Smooth muscle cell of the brain vasculature (primary cell): ENCODE measurements at regions not wholly inside any gene's neighbourhood (a gene's known extent, or its start where the extent isn't known, plus 50 kb on each side); places are given as distances from the start of the nearest gene placed in this dataset.

Source experiments
- DNase-seq: peaks from one replicate; pipeline ENCODE4 v3.0.0-alpha.2; 2012; ENCODE audit warnings: low read depth, low spot score

DNA sequence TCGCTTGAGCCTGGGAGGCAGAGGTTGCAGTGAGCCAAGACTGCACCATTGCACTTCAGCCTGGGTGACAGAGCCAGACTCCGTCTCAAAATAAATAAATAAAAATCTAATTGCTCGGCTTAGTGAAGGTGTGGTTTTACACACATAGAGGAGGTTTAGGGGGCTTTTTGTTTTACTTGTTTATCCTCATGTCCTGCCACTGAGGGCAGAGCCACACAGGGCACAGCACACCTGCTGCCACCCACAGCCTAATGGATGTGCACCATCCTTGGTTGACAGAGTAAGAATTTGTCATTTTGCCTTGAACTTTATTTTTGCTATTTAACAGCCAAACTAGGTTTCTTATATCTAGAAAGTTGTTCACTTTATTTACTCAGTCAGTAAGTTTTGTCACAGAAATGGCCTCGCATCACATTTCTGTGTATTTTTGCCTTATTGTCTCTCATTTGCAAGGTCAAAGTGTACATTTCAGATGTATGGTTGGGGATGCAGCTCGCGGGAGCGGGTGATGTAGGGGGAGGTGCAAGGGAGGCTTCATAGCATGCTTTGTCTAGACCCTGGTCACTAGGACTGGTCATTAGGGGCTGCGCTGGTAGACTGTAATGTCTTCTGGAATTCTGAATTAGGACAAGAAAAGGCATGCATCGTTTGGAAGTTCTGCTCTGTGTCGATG, 67.8 kb upstream of the NAA20 start:
- DNase-seq, result no peak

DNA sequence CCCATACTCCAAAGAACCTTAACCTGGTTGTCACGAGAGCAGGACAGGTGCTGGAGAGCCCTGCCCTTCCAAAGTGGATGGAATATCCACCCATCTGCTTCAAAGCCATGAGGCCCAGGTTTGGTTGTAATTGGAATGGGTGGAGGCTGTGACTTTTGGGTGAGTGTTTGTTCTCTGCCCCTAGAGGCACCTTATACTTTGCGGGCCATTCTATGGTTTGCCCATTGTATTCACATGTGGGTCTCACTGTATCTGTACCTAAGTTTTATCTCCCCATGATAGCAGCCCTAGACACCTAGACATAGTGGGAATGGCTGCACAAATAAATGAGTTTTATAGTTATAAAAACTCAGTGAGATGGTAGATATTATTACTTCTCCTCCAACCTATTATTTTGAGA, 67.1 kb upstream of the NAA20 start:
- no peak for DNase-seq

DNA sequence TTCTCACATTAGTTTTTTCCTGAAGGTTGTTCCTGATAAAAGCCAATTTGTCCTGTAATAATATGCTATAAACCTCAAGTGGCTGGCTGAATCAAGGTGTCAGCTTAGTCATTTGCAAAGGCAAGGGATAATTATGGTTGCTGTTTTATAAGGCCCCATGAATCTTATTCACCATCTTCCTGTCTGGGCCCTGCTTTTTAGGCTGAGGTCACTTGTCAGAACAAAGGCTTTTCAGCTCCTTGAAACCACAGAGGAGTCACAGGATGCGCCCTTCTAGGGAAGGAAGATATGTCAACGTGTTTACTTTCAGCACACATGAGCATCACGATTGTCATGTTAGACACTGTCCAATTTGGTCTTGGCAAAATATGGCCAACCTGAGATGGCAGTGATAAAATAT, 64.8 kb upstream of the NAA20 start:
- no peak for DNase-seq

DNA sequence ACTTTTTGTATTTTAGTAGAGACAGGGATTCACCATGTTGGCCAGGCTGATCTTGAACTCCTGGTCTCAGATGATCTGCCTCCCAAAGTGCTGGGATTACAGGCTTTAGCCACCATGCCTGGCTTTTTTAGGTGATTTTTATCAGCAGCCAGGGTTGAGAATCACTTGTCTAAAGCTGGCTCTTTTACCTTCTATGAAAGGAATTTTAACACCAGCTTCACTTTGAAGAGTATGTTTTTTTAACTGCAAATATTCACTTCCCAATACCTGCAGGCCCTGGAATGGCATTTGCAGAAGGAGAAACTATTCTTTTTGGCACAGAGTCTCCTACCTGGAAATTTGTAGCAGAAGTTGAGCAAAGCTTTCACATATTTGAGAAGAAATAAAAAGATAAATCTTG, 63.6 kb upstream of the NAA20 start:
- no peak for DNase-seq

- DNase-seq, result no peak
Measured at GRCh38 chr20:19956976-19957375, 60.2 kb upstream of the NAA20 start.

DNA sequence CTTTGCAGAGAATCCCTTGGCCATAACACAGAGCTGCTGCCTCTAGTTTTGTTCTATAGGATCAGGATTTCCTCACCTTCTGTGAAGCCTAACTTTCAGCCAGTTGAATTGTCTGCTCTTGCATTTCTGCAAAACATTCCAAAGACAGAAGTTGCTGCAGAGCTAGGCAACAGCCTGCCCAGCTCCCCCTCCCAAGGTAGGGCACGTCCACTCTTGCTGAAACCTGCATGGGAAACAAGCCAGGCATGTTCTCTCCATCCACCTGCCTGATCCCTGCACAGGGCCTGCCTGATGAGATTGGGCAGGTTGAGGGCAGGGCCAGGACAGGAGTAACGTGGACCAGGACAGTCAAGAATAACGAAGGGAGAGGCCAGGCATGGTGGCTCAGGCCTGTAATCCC, 58.9 kb upstream of the NAA20 start:
- no peak for DNase-seq

DNA sequence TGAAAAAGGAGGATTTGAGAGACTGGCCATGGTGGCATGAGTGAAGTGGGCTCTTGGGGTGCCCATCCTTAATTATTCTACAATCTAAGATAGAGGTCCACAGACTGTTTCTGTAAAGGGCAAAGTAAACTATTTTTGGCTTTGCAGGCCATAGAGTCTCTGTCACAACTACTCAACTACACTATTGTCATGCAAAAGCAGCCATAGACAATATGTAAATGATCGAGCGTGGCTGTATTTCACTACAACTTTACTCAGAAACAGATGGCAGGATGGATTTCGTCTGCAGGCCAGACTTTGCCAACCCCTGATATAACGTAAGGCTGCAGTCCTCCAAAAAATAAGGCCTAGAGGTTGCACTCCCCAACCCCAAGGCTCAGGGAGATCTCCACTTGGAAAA, 58.2 kb upstream of the NAA20 start:
- no peak for DNase-seq

DNA sequence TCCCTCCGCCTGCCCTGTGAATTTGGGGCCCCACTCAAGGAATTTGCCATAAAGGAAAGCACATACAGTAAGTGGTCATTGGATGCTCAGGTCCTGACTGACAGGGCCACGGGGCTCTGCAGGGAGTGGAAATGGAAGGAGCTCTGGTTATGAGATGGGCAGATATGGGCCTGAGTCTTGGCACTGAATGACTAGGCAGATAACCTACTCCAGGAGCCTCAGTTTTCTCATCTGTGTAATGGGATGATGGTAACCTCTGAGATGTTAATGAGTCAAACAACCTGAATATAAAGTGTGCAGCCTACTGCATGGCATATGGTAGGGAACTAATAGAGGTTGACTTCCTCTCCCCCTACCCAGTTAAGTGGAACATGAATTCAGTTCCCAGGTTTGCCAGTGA, 56.4 kb upstream of the NAA20 start:
- DNase-seq, result no peak

DNA sequence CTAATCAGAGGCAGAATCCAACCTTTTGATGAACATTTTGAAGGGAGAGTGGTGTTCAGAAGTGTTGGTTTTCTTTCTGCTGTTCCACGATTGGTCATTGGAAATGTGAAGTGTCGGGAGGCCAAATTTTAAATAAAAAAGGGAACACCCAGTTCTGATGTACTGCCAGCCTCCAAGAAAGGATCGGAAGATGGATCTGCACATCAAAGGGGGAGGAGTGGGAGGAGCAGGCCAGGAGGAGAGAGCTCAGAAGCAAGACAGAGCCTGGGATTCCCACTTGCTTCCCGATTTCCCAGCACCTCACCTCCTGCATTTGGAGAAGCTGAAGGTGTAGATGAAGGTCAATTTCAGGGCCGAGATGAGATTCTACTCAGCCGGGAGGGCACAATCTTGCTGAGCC, 55.9 kb upstream of the NAA20 start:
- no peak for DNase-seq

DNA sequence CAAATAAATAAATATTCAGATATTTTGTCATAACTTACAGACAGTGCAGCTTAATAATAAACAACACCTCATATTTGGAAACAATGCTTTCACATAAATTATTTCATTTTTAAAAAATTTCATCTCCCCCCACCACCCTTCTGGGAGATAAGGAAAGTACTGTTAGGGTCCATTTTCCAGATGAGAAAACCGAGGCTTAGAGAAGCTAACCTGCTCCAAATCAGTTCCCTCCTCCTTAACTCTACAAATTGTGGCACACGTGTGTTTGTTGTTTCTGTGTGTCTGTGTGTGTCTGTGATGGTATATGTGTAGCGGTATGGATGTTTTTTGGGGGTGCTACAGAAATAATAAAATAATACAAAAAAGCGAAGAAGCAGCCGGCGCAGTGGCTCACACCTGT, 54.2 kb upstream of the NAA20 start:
- DNase-seq, result no peak

- no peak for DNase-seq
Measured at GRCh38 chr20:19964289-19965265, 52.6 kb upstream of the NAA20 start.

- no peak for DNase-seq
Measured at GRCh38 chr20:19966840-19967239, 50.3 kb upstream of the NAA20 start.
